Activated CD4-positive, alpha-beta T cell treated with anti-CD3 and anti-CD28 coated beads, Interleukin-10, Interleukin-2, amounts not matched to agents 100 ng/mL and 50 ng/mL, durations not matched to agents 16 hours and 8 hours (primary cell): ENCODE measurements at regions not wholly inside any gene's neighbourhood (a gene's known extent, or its start where the extent isn't known, plus 50 kb on each side); places are given as distances from the start of the nearest gene placed in this dataset.
"Not testable (repeated sequence)": the region's sequence is repeated elsewhere in the genome, so short reads cannot be mapped to it uniquely, and the experiment has no call there.

Experiments used
- DNase-seq: peaks from one replicate; pipeline ENCODE4 v3.0.0-alpha.2; 2020

GRCh38 chr2:47690132-47690531, 92.8 kb upstream of the MSH6 start:
- DNase-seq, result no peak

- not testable (repeated sequence) for DNase-seq
Measured at GRCh38 chr2:47689118-47689517, 93.8 kb upstream of the MSH6 start.

GRCh38 chr2:47688561-47688960, 94.4 kb upstream of the MSH6 start:
- DNase-seq, result peak; percentile 15

- DNase-seq, result no peak
Measured at GRCh38 chr2:47687856-47688255, 95.1 kb upstream of the MSH6 start.

GRCh38 chr2:47686018-47686417, 96.9 kb upstream of the MSH6 start:
- DNase-seq, result no peak

GRCh38 chr2:47682216-47682749, 100.7 kb upstream of the MSH6 start:
- no peak for DNase-seq

- DNase-seq, result no peak
Measured at GRCh38 chr2:47676261-47676926, 105.6 kb upstream of the KCNK12 start.

GRCh38 chr2:47675196-47675825, 104.5 kb upstream of the KCNK12 start:
- DNase-seq, result no peak

- no peak for DNase-seq
Measured at GRCh38 chr2:47666332-47666731, 95.5 kb upstream of the KCNK12 start.

GRCh38 chr2:47664817-47665216, 94.0 kb upstream of the KCNK12 start:
- peak; percentile 14 for DNase-seq

- DNase-seq, result no peak
Measured at GRCh38 chr2:47662552-47662951, 91.8 kb upstream of the KCNK12 start.

GRCh38 chr2:47661310-47661709, 90.5 kb upstream of the KCNK12 start:
- no peak for DNase-seq

- no peak for DNase-seq
Measured at GRCh38 chr2:47660168-47660567, 89.4 kb upstream of the KCNK12 start.

- no peak for DNase-seq
Measured at GRCh38 chr2:47658646-47659320, 88.0 kb upstream of the KCNK12 start.

- no peak for DNase-seq
Measured at GRCh38 chr2:47657886-47658489, 87.2 kb upstream of the KCNK12 start.

GRCh38 chr2:47656715-47657600, 86.2 kb upstream of the KCNK12 start:
- DNase-seq, result no peak

- DNase-seq, result no peak
Measured at GRCh38 chr2:47655563-47655880, 84.7 kb upstream of the KCNK12 start.

GRCh38 chr2:47654790-47655562, 84.2 kb upstream of the KCNK12 start:
- DNase-seq, result no peak

GRCh38 chr2:47653902-47654789, 83.4 kb upstream of the KCNK12 start:
- no peak for DNase-seq

- DNase-seq, result no peak
Measured at GRCh38 chr2:47653036-47653435, 82.3 kb upstream of the KCNK12 start.
